Activated CD4-positive, alpha-beta T cell treated with anti-CD3 and anti-CD28 coated beads, Interleukin-2, amount 50 U/mL, for 4 hours (primary cell): ENCODE measurements at regions not wholly inside any gene's neighbourhood (a gene's known extent, or its start where the extent isn't known, plus 50 kb on each side); places are given as distances from the start of the nearest gene placed in this dataset.

Experiments
- DNase-seq, 2 experiments: peaks; one replicate each; pipeline ENCODE4 v3.0.0-alpha.2; 2020

DNA sequence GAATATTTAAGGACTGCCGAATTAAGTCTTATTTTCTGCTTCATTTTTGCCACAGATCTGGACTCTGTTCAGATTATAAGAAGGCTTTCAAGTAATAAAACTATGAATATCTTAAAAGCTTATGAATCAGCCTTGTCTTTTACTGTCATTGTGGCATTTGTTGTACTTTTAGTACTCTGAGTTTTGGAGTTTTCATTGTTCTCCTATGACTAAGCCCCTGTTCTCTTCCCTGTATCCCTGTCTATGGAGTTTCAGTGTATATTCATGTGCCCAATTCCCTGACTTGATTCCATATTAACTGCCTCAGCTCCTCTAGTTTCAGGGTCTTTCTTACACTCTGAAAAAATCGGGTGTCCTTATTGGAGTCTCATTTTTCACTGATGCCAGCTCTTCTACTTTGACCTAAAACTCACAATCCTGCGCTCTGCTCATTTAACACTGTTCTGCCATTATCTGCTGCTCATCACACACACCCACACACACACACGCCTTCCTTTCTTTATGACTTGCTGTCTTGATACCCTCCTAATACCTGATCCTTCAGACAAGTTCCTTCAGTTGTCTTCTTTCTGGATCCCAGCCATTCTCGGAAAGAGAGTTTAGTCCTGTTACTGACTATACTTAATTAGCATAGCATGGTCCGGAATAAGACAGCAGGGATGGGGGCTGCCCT, 511.8 kb downstream of the CPS1 start:
- DNase-seq = no peak

DNA sequence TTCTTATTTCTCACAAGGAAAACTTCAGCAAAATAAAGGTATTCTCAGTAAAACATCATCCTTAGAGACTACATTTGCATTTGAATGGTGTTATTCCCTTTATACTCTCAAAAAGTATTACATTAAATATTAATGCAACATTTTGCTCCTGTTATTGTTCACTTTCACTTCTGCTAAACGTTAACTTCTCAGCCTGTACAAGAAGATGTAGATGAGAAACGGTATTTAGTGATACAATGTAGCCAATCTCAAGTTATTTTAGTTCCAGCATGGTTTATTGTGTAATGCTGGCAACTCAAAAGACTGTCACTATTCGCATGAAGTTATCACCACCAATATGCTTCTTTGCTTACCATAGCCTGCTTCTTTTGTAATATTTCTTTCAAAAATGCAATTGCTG, 514.1 kb downstream of the CPS1 start:
- no peak for DNase-seq

- DNase-seq = no peak
Measured at GRCh38 chr2:211077216-211077767, 520.9 kb downstream of the CPS1 start.

DNA sequence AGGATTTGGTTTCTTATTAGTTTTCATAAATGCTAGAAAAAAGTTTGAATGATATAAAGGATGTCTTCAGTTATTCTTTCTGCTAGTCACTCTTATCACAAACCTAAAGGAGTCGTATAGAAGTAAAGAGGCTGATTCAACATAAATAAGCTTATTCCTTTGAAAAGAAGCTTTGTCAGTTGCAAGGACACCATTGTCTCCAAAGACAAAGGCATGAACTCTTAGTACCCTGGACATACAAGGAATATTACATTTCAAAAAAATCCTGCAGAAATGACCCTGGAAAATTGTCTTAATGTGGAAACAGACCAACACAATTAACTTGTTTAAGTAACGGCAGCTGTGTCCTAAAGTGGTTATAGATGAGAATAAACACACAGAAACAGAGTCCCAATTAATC, 528.0 kb downstream of the CPS1 start:
- no peak for DNase-seq

GRCh38 chr2:211085056-211085680, 528.8 kb downstream of the CPS1 start:
- DNase-seq = no peak

GRCh38 chr2:211086049-211086448, 529.6 kb downstream of the CPS1 start:
- DNase-seq = no peak

DNA sequence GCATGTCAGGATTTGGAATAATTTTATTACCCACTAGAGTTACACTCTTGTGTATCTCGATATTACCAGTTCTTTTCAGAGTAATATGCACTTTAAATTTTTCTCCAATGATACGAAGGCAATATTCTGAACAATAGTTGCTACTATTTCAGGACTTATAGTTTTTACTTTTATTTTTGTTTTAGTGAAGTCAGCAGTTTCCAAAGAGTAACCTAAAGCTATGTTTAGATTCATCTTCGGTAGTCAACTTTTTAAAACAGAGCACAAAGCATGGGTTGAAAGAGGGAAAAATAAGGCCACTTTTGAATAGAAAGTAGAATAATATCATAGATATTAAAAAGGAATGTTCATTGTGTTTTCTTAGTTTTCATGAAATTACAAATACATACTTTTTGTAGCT, 532.7 kb downstream of the CPS1 start:
- no peak for DNase-seq

DNA sequence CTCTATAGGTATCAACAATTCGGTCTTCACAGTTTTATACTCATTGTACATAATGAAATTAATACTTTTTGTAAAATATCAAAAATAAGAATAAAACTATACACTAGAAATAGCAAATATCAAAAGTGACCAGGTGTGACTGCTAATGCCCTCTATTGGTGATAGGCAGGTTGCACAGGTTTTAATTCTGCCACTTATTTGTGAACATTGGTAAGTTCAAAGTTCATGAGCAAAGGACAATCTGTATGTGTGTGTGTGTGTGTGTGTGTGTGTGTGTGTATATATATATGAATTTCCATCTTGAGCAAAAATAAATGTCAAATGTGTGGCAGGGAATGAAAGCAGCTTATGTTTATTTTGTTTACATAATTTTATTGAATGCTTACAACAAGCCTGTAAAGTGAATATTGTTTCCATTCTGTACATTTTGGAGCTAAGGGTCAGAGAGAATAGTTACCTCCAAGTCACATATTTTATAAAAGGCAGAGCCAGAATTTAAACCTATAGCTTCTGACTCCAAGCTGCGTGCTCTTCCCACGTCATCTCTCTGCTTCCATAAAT, 537.4 kb downstream of the CPS1 start:
- DNase-seq = no peak

GRCh38 chr2:211103989-211104388, 547.6 kb downstream of the CPS1 start:
- DNase-seq = no peak

GRCh38 chr2:211113334-211114175, 557.2 kb downstream of the CPS1 start:
- DNase-seq = no peak

GRCh38 chr2:211114826-211115455, 558.5 kb downstream of the CPS1 start:
- DNase-seq = no peak

GRCh38 chr2:211117026-211117425, 560.6 kb downstream of the CPS1 start:
- DNase-seq = no peak

DNA sequence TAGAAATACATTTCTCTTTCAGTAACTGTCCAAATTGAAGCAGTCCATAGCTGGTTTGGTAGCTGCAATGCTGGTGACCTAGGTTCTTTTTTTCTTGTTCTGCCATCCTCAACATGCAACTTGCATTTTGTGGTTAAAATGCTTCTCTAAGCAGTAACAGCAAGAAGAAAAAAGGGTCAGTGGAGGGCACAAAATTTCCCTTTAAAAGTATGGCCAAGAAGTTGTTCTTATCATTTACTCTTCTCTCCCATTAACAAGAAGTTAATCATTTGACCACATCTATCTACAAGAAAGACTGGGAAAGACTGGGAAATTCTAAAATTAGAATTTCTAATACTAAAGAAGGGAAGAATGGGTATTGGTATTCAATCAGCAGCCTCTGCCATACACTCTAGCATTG, 569.9 kb downstream of the CPS1 start:
- no peak for DNase-seq

DNA sequence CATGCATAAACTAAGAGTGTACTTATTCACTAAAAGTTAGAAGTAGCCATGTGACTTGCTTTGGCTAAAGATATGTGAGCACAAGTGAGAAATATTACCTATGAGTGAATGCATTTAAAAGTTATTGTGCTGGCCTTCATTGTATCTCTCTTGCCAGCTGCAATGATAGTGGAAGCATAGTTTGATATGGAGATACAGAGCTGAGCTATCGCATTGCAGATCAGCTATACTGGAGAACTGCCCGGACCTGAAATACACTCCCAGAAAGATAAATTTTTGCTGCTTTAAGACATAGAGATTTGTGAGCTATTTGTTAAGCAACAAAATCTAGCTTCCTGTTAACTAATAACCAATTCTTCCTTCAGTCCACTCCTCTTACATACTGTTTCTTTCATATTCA, 571.1 kb downstream of the CPS1 start:
- DNase-seq = no peak

DNA sequence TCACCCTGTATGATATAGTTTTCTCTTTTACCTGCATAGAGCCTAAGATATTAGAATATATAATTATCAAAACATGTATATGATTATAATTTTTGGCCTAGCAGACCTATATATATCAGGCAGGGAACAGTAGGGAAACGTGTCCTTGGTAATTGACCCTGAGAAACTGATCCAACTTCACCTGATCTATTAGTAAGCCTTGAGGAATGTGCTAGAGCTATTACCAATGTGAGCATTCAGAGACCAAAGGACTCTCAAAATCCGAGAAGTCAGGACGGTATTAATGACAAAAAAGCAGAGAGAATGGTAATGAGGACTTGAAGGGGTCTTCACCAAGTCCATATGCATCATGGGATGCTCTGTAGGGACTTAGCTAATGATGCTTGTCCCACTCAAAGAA, 571.9 kb downstream of the CPS1 start:
- no peak for DNase-seq

- DNase-seq = no peak
Measured at GRCh38 chr2:211129798-211130197, 573.4 kb downstream of the CPS1 start.

DNA sequence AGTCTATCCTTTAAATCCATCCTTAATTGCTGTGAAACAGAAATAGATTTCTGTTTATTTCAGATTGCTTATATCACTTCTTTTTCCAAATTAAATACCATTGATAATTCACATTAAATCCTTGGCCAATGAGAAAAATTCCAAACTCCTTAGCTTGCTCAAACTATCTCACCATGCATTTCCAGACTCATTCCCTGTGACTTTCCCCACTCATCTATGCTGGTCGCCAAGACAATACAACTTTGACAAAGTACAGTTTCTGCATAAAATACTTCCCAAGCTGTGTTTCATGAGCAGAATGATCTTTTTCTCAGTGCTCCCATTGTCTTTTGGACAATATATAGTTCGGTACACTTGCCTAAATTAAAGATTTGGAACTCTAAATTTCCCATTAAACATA, 575.6 kb downstream of the CPS1 start:
- DNase-seq = no peak

GRCh38 chr2:211132573-211132972, 576.2 kb downstream of the CPS1 start:
- DNase-seq = no peak

DNA sequence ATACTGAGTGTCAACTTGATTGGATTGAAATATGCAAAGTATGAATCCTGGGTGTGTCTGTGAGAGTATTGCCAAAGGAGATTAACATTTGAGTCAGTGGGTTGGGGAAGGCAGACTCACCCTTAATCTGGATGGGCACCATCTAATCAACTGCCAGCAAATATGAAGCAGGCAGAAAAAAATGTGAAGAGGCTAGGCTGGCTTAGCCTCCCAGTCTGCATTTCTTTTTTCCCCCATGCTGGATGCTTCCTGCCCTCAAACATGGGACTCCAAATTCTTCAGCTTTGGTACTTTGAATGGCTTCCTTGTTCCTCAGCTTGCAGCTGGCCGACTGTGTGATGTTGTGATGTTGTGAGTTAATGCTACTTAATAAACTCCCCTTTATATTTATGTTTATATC, 577.4 kb downstream of the CPS1 start:
- no peak for DNase-seq

DNA sequence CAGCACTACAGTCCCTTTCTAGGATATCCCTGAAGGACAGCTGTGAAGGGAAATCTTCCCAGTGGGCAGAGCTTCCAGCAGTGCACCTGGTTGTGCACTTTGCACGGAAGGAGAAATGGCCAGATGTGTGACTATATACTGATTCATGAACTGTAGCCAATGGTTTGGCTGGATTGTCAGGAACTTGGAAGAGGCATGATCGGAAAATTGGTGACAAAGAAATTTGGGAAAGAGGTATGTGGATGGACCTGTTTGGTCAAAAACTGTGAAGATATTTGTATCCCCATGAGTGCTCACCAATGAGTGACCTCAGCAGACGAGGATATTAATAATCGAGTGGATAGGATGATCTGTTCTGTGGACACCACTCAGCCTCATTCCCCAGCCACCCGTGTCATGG, 582.2 kb downstream of the CPS1 start:
- no peak for DNase-seq

GRCh38 chr2:211141646-211142045, 585.2 kb downstream of the CPS1 start:
- no peak for DNase-seq

GRCh38 chr2:211144078-211144477, 587.7 kb downstream of the CPS1 start:
- no peak for DNase-seq
